ENCODE measurements at regions not wholly inside any gene's neighbourhood (a gene's known extent, or its start where the extent isn't known, plus 50 kb on each side); places are given as distances from the start of the nearest gene placed in this dataset.

GRCh38 chr4:149964001-149964796 lies 114.0 kb upstream of the DCLK2 start:
- no peak for DNase-seq (ENCODE audit: low spot score)
- ATAC-seq = no peak
- H3K27ac ChIP-seq (ENCODE audit: low read depth) = no peak overlapping the region

GRCh38 chr4:149965206-149965605 lies 113.0 kb upstream of the DCLK2 start:
- Mint-ChIP-seq H3K9me3 (no peaks in the 10 kb centered on the region), H3K27me3 (ENCODE audit: insufficient read depth, low read depth, poor library complexity) (no peaks in the 10 kb centered on the region), H3K36me3 (ENCODE audit: low read depth) (no peaks in the 10 kb centered on the region), H3K4me3 (no peak overlapping the region), H3K27ac (no peak overlapping the region), H3K4me1 (no peaks in the 10 kb centered on the region)
- H3K9me2 ChIP-seq (ENCODE audit: insufficient read depth) = 0 out of 2 replicates have a peak, but pooled peaks cover 3% of the 10 kb centered on the region
- H3K27ac ChIP-seq (ENCODE audit: low read depth) = no peak overlapping the region
- no peak overlapping the region for H3K4me3 ChIP-seq
- DNase-seq (ENCODE audit: low spot score) = no peak
- no peaks in the 10 kb centered on the region for H3K79me2 ChIP-seq (replicated peaks; ENCODE audit: insufficient read depth)
- no peaks in the 10 kb centered on the region for H3K36me3 ChIP-seq (ENCODE audit: insufficient read depth)
- H3F3A ChIP-seq (replicated peaks; ENCODE audit: low read depth) = no peaks in the 10 kb centered on the region
- no peaks in the 10 kb centered on the region for H3K4me1 ChIP-seq (ENCODE audit: insufficient read depth)
- no peaks in the 10 kb centered on the region for H4K20me1 ChIP-seq (replicated peaks; ENCODE audit: insufficient read depth)
- no peak overlapping the region for H2AFZ ChIP-seq
- H3K27me3 ChIP-seq (ENCODE audit: insufficient read depth) = no peaks in the 10 kb centered on the region
- H3K4me2 ChIP-seq = no peak overlapping the region
- ATAC-seq = no peak
- TF ChIP-seq ZNF114 (CRISPR knock-in tag; IDR thresholded peaks at IDR 0.05) (no peak), STAT1 (IDR thresholded peaks at IDR 0.05; ENCODE audit: unreplicated experiment) (no peak), REST (IDR thresholded peaks at IDR 0.05; ENCODE audit: unreplicated experiment) (no peak)

More at GRCh38 chr4:149964001-149964796, 114.0 kb upstream of the DCLK2 start:
- no peaks in the 10 kb centered on the region for H3K27me3 Mint-ChIP-seq (ENCODE audit: insufficient read depth, low read depth, poor library complexity)
- no peaks in the 10 kb centered on the region for H3K36me3 Mint-ChIP-seq (ENCODE audit: low read depth)
- Histone ChIP-seq H3F3A (replicated peaks; ENCODE audit: low read depth) (no peaks in the 10 kb centered on the region), H3K9me2 (ENCODE audit: insufficient read depth) (0 out of 2 replicates have a peak, but pooled peaks cover 3% of the 10 kb centered on the region), H3K27me3 (ENCODE audit: insufficient read depth) (no peaks in the 10 kb centered on the region), H3K4me2 (no peak overlapping the region), H3K36me3 (ENCODE audit: insufficient read depth) (no peaks in the 10 kb centered on the region), H3K79me2 (replicated peaks; ENCODE audit: insufficient read depth) (no peaks in the 10 kb centered on the region), H2AFZ (no peak overlapping the region), H3K4me1 (ENCODE audit: insufficient read depth) (no peaks in the 10 kb centered on the region), H4K20me1 (replicated peaks; ENCODE audit: insufficient read depth) (no peaks in the 10 kb centered on the region), H3K4me3 (no peak overlapping the region)
- H3K27ac Mint-ChIP-seq = no peak overlapping the region
- no peak overlapping the region for H3K4me3 Mint-ChIP-seq
- no peaks in the 10 kb centered on the region for H3K9me3 Mint-ChIP-seq
- H3K4me1 Mint-ChIP-seq = no peaks in the 10 kb centered on the region
- TF ChIP-seq ZNF114 (CRISPR knock-in tag; IDR thresholded peaks at IDR 0.05) (no peak), NANOG (IDR thresholded peaks at IDR 0.05; ENCODE audit: borderline replicate concordance) (no peak), POLR2AphosphoS5 (IDR thresholded peaks at IDR 0.05; ENCODE audit: low read depth) (no peak), EZH2phosphoT487 (IDR thresholded peaks at IDR 0.05; ENCODE audit: unreplicated experiment) (no peak), CREB1 (CRISPR knock-in tag; IDR thresholded peaks at IDR 0.05; ENCODE audit: low read depth) (no peak), REST (IDR thresholded peaks at IDR 0.05; ENCODE audit: unreplicated experiment) (no peak)
